H1 (cell line): ENCODE measurements at regions not wholly inside any gene's neighbourhood (a gene's known extent, or its start where the extent isn't known, plus 50 kb on each side); places are given as distances from the start of the nearest gene placed in this dataset.

Source experiments
- CTCF ChIA-PET: fragments of 300-600 bp; sonication (Branson Sonifier 250); formaldehyde crosslinking; loops from one replicate; lab custom pipeline; 2021; ENCODE audit not compliant: partially characterized antibody; lab: Charles Lee
- POLR2A ChIA-PET: fragments of 300-600 bp; sonication (Branson Sonifier 250); formaldehyde crosslinking; loops from one replicate; lab custom pipeline; 2021; ENCODE audit warnings: inconsistent platforms; ENCODE audit not compliant: partially characterized antibody; lab: Charles Lee
- DNase-seq, 2 experiments: peaks; one replicate each; pipeline versions ENCODE4 v3.0.0 to v3.0.0-alpha.2; 2010 to 2022; ENCODE audit warnings: low spot score in 2 of 2, low read depth in 1 of 2, mixed read lengths in 1 of 2
- FAIRE-seq: peaks from 2 replicates; lab custom pipeline; 2011; peaks lifted over from hg19 to GRCh38; lab: Jason Lieb, UNC
- H2AFZ ChIP-seq: 2 replicates; pipeline ENCODE4 v1.8.1; 2012; ENCODE audit warnings: low read length, inconsistent platforms
- H2AK5ac ChIP-seq: 2 replicates; pipeline ENCODE4 v1.6.1; 2013; ENCODE audit warnings: low read depth, low read length
- H2BK120ac ChIP-seq: replicated peaks from 2 replicates; pipeline ENCODE3; 2013; ENCODE audit warnings: low read depth, low read length, inconsistent platforms
- H2BK12ac ChIP-seq: 2 replicates; pipeline ENCODE4 v1.6.1; 2013; ENCODE audit warnings: low read depth, low read length
- H2BK15ac ChIP-seq: 2 replicates; pipeline ENCODE4 v1.6.1; 2013; ENCODE audit warnings: low read length
- H2BK20ac ChIP-seq: 2 replicates; pipeline ENCODE4 v1.6.1; 2013; ENCODE audit warnings: low read length
- H2BK5ac ChIP-seq: 2 replicates; pipeline ENCODE4 v1.6.1; 2013; ENCODE audit warnings: low read depth, low read length
- H3K14ac ChIP-seq: 2 replicates; pipeline ENCODE4 v1.6.1; 2013; ENCODE audit warnings: inconsistent platforms; ENCODE audit not compliant: insufficient read length
- H3K18ac ChIP-seq: 2 replicates; pipeline ENCODE4 v1.6.1; 2013; ENCODE audit warnings: low read length; ENCODE audit errors: extremely low read depth
- H3K23ac ChIP-seq: 2 replicates; pipeline ENCODE4 v1.6.1; 2013; ENCODE audit warnings: inconsistent platforms; ENCODE audit not compliant: insufficient read length
- H3K23me2 ChIP-seq: 2 replicates; pipeline ENCODE4 v1.6.1; 2013; ENCODE audit warnings: low read depth, low read length
- H3K27ac ChIP-seq: 2 replicates; pipeline ENCODE4 v1.6.1; 2011; ENCODE audit warnings: low read depth, low read length, inconsistent platforms
- H3K27me3 ChIP-seq, 4 experiments: replicated peaks in 1 of 4; 1 replicate in 1 of 4; 2 replicates in 3 of 4; pipeline versions ENCODE4 v1.6.1 to v1.8.1; 2011 to 2013; ENCODE audit warnings: low read length in 3 of 4, mild to moderate bottlenecking in 3 of 4, inconsistent platforms in 2 of 4, mixed read lengths in 2 of 4, moderate library complexity in 1 of 4; ENCODE audit not compliant: control insufficient read depth in 3 of 4, insufficient read depth in 3 of 4; ENCODE audit errors: extremely low read depth in 1 of 4
- H3K36me3 ChIP-seq, 4 experiments: 2 replicates each; pipeline versions ENCODE4 v1.6.1 to v1.8.1; 2011 to 2013; ENCODE audit warnings: mild to moderate bottlenecking in 4 of 4, low read length in 3 of 4, moderate library complexity in 2 of 4, control low read depth in 1 of 4, inconsistent platforms in 1 of 4; ENCODE audit not compliant: insufficient read depth in 4 of 4, control insufficient read depth in 2 of 4
- H3K4ac ChIP-seq: replicated peaks from 2 replicates; pipeline ENCODE3; 2013; ENCODE audit warnings: low read length, low read depth, mixed read lengths, inconsistent platforms; ENCODE audit not compliant: insufficient read length
- H3K4me1 ChIP-seq, 4 experiments: replicated peaks in 1 of 4; 1 replicate in 1 of 4; 2 replicates in 3 of 4; pipeline versions ENCODE4 v1.6.1 to v1.8.1; 2011 to 2013; ENCODE audit warnings: low read length in 3 of 4, inconsistent platforms in 2 of 4, mixed read lengths in 1 of 4; ENCODE audit not compliant: insufficient read depth in 4 of 4, control insufficient read depth in 3 of 4
- H3K4me2 ChIP-seq, 2 experiments: 2 replicates each; pipeline versions ENCODE4 v1.6.1 to v1.8.1; 2011 to 2013; ENCODE audit warnings: low read depth in 2 of 2, low read length in 2 of 2, control low read depth in 1 of 2, inconsistent platforms in 1 of 2, mild to moderate bottlenecking in 1 of 2; ENCODE audit not compliant: insufficient read depth in 1 of 2
- H3K4me3 ChIP-seq, 4 experiments: fragments of 200-600, 300-600 bp in 1 of 4; sonication (generic), shearing (Covaris generic), sonication (Bioruptor Twin) in 1 of 4; 2 replicates each; pipeline versions ENCODE4 v1.5.1 to v1.8.1; 2011 to 2016; ENCODE audit warnings: low read length in 4 of 4, low read depth in 3 of 4, control low read depth in 2 of 4, inconsistent platforms in 2 of 4, mild to moderate bottlenecking in 2 of 4, mixed read lengths in 1 of 4, moderate library complexity in 1 of 4; ENCODE audit not compliant: insufficient read depth in 2 of 4; ENCODE audit errors: extremely low read depth in 1 of 4
- H3K56ac ChIP-seq: replicated peaks from 2 replicates; pipeline ENCODE3; 2013; ENCODE audit warnings: low read depth, mild to moderate bottlenecking, mixed read lengths, low read length, inconsistent platforms; ENCODE audit not compliant: insufficient read length
- H3K79me1 ChIP-seq: 2 replicates; pipeline ENCODE4 v1.6.1; 2013; ENCODE audit warnings: low read depth, low read length, control low read depth
- H3K79me2 ChIP-seq, 2 experiments: 2 replicates each; pipeline versions ENCODE4 v1.6.1 to v1.8.1; 2012 to 2013; ENCODE audit warnings: low read length in 2 of 2, mild to moderate bottlenecking in 2 of 2, inconsistent platforms in 1 of 2; ENCODE audit not compliant: insufficient read depth in 2 of 2, control insufficient read depth in 1 of 2
- H3K9ac ChIP-seq, 4 experiments: replicated peaks in 1 of 4; 1 replicate in 1 of 4; 2 replicates in 3 of 4; pipeline versions ENCODE4 v1.6.1 to v1.8.1; 2011 to 2013; ENCODE audit warnings: low read depth in 3 of 4, low read length in 3 of 4, control low read depth in 2 of 4, mild to moderate bottlenecking in 2 of 4, moderate library complexity in 2 of 4, inconsistent platforms in 1 of 4; ENCODE audit errors: extremely low read depth in 1 of 4
- H3K9me3 ChIP-seq, 2 experiments: 2 replicates each; pipeline versions ENCODE4 v1.6.1 to v1.8.1; 2012 to 2013; ENCODE audit warnings: mild to moderate bottlenecking in 2 of 2, moderate library complexity in 2 of 2, control low read depth in 1 of 2, inconsistent platforms in 1 of 2, low read depth in 1 of 2, low read length in 1 of 2, mixed read lengths in 1 of 2; ENCODE audit not compliant: insufficient read depth in 2 of 2
- H4K20me1 ChIP-seq, 2 experiments: replicated peaks in 1 of 2; 2 replicates each; pipeline versions ENCODE3 to v1.8.1; 2011 to 2013; ENCODE audit warnings: inconsistent platforms in 2 of 2, low read length in 2 of 2, mild to moderate bottlenecking in 1 of 2; ENCODE audit not compliant: insufficient read depth in 2 of 2, control insufficient read depth in 1 of 2
- H4K5ac ChIP-seq: 2 replicates; pipeline ENCODE4 v1.6.1; 2013; ENCODE audit warnings: low read length, low read depth, mixed read lengths, inconsistent platforms; ENCODE audit not compliant: insufficient read length
- H4K8ac ChIP-seq: 2 replicates; pipeline ENCODE4 v1.8.0; 2013; ENCODE audit warnings: mild to moderate bottlenecking, moderate library complexity, low read length, inconsistent platforms; ENCODE audit not compliant: insufficient read depth; ENCODE audit errors: extremely low read depth
- H4K91ac ChIP-seq: replicated peaks from 2 replicates; pipeline ENCODE3; 2013; ENCODE audit warnings: low read length, mixed read lengths, inconsistent platforms; ENCODE audit not compliant: insufficient read length
- BRCA1 ChIP-seq: IDR thresholded peaks from 2 replicates; pipeline ENCODE4 v1.6.1; 2012; ENCODE audit warnings: low read depth, low read length, improper control_type of control experiment
- CBX8 ChIP-seq: fragments of 300-800, 300-1000 bp; sonication (generic); IDR thresholded peaks from 2 replicates; pipeline ENCODE4 v1.7.1; 2016; ENCODE audit warnings: low read depth, low read length, borderline replicate concordance
- CEBPB ChIP-seq: IDR thresholded peaks from 2 replicates; pipeline ENCODE4 v1.6.1; 2012; ENCODE audit warnings: low read depth, low read length
- EP300 ChIP-seq, 2 experiments: IDR thresholded peaks; 1 replicate in 1 of 2; 2 replicates in 1 of 2; pipeline ENCODE4 v1.6.1; 2011 to 2012; ENCODE audit warnings: low read depth in 2 of 2, low read length in 2 of 2, mild to moderate bottlenecking in 2 of 2, borderline replicate concordance in 1 of 2, inconsistent platforms in 1 of 2, moderate library complexity in 1 of 2
- FOSL1 ChIP-seq: IDR thresholded peaks from 2 replicates; pipeline ENCODE4 v1.6.1; 2011; ENCODE audit warnings: mild to moderate bottlenecking, low read depth, low read length, moderate library complexity; ENCODE audit not compliant: insufficient read depth
- HDAC6 ChIP-seq: IDR thresholded peaks from one replicate; pipeline ENCODE4 v1.7.1; 2012; ENCODE audit warnings: low read depth, mild to moderate bottlenecking, inconsistent platforms, low read length, moderate library complexity
- POLR2AphosphoS5 ChIP-seq: IDR thresholded peaks from 2 replicates; pipeline ENCODE4 v1.6.1; 2011; ENCODE audit warnings: low read depth, low read length
- SIN3A ChIP-seq, 2 experiments: IDR thresholded peaks in 1 of 2; conservative IDR thresholded peaks in 1 of 2; 2 replicates each; pipeline ENCODE4 v1.6.1; 2011 to 2012; ENCODE audit warnings: low read length in 2 of 2, improper control_type of control experiment in 1 of 2, low read depth in 1 of 2, mild to moderate bottlenecking in 1 of 2
- SIX5 ChIP-seq: IDR thresholded peaks from 2 replicates; pipeline ENCODE4 v1.6.1; 2011; ENCODE audit warnings: mild to moderate bottlenecking, low read depth, low read length
- SRF ChIP-seq: IDR thresholded peaks from 2 replicates; pipeline ENCODE4 v1.6.1; 2011; ENCODE audit warnings: mild to moderate bottlenecking, low read depth, low read length, moderate library complexity
- TAF1 ChIP-seq: IDR thresholded peaks from 2 replicates; pipeline ENCODE4 v1.6.1; 2011; ENCODE audit warnings: mild to moderate bottlenecking, low read depth, low read length
- TEAD4 ChIP-seq: IDR thresholded peaks from 2 replicates; pipeline ENCODE4 v1.6.1; 2012; ENCODE audit warnings: low read depth, low read length, inconsistent platforms, mixed read lengths
- YY1 ChIP-seq: IDR thresholded peaks from 2 replicates; pipeline ENCODE4 v1.6.1; 2011; ENCODE audit warnings: low read depth, mild to moderate bottlenecking, low read length
- WGBS, 2 experiments: shearing (Covaris generic) in 1 of 2; methylation state at CpG; one replicate each; pipeline versions ENCODE4 v1.1.6 to v1.1.7; 2013 to 2015; ENCODE audit warnings: low lambda C conversion rate in 2 of 2, mixed read lengths in 2 of 2, inconsistent platforms in 1 of 2, low coverage in 1 of 2, missing lambda C conversion rate in 1 of 2; ENCODE audit not compliant: insufficient replicate concordance in 2 of 2, insufficient coverage in 1 of 2, insufficient read length in 1 of 2; ENCODE audit errors: extremely low coverage in 1 of 2, missing lambda C conversion rate in 1 of 2; 5-methylcytosine and 5-hydroxymethylcytosine counted together
- TF ChIP-seq, protein P1 (sequence below): IDR thresholded peaks from 2 replicates; pipeline ENCODE4 v1.6.1; 2011; ENCODE audit warnings: low read depth, mild to moderate bottlenecking, low read length; ENCODE audit not compliant: insufficient read depth

DNA sequence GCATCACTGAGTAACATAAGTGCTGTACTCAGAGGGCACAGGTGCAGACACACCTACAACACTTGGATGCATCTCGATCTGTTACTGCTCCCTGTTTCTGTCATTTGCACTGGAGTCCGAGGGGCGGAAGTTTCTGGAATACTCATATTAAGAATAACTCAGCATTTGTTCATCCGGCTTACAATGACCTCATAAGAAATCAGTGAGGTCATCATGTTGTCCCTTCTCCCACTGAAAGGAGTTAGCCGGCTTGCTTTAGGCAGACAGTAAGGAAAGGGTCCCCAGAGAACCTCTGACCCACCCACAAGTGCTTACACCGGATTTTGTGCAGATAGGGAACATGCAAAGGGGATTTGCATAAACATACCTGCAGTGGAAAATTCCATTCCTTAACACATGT is 344.7 kb downstream of the HAPSTR1 start:
- H4K5ac ChIP-seq = no peak overlapping the region
- H3K18ac ChIP-seq = no peak overlapping the region
- H3K4me3 ChIP-seq = no peak overlapping the region
- no peak for DNase-seq
- ChIA-PET POLR2A (no interaction called here), CTCF (no interaction called here)
- H4K91ac ChIP-seq = no peak overlapping the region
- no peak overlapping the region for H2BK20ac ChIP-seq
- H3K14ac ChIP-seq = no peak overlapping the region
- H2BK15ac ChIP-seq = no peak overlapping the region; the same call in 1 of the 2 replicates
- H4K8ac ChIP-seq = no peak overlapping the region
- H3K79me2 ChIP-seq = no peaks in the 10 kb centered on the region
- no peak overlapping the region for H2AK5ac ChIP-seq
- no peaks in the 10 kb centered on the region for H3K79me1 ChIP-seq
- no peaks in the 10 kb centered on the region for H3K36me3 ChIP-seq
- H3K9ac ChIP-seq = no peak overlapping the region
- no peak overlapping the region for H3K23ac ChIP-seq
- no peaks in the 10 kb centered on the region for H4K20me1 ChIP-seq
- 88% methylated on average over 6 of the region's 6 CpGs; no CpG with 5 or more reads in 1 of the 2 experiments for WGBS, 2 experiments
- no peak overlapping the region for H2AFZ ChIP-seq
- H2BK12ac ChIP-seq = no peak overlapping the region
- H2BK5ac ChIP-seq = no peak overlapping the region
- H2BK120ac ChIP-seq = no peak overlapping the region
- H3K4me1 ChIP-seq = peaks cover 4 to 11% (median 6%) of the 10 kb centered on the region in 4 experiments; a peak in 5 of 7 replicates
- H3K27me3 ChIP-seq = no peaks in the 10 kb centered on the region
- H3K4ac ChIP-seq = no peak overlapping the region
- H3K9me3 ChIP-seq = no peaks in the 10 kb centered on the region
- no peak overlapping the region for H3K56ac ChIP-seq
- H3K27ac ChIP-seq = no peak overlapping the region
- no peak overlapping the region for H3K4me2 ChIP-seq
- no peaks in the 10 kb centered on the region for H3K23me2 ChIP-seq
- no peak for FAIRE-seq
- TF ChIP-seq CEBPB = no peak
- no peak for TF ChIP-seq TEAD4
- TF ChIP-seq SRF = no peak
- TF ChIP-seq YY1 = no peak
- TF ChIP-seq EP300 (IDR thresholded peaks at IDR 0.05; ENCODE audit: borderline replicate concordance in 1 of 2, low read depth in 2 of 2, low read length in 2 of 2) = no peak
- no peak for TF ChIP-seq SIX5
- TF ChIP-seq BRCA1 = no peak
- no peak for TF ChIP-seq SIN3A (conservative IDR thresholded peaks at IDR 0.05 in 1 of 2, IDR thresholded peaks at IDR 0.05 in 1 of 2; ENCODE audit: low read depth in 1 of 2, low read length in 2 of 2)
- no peak for TF ChIP-seq POLR2AphosphoS5
- TF ChIP-seq TAF1 = no peak
- no peak for TF ChIP-seq FOSL1
- TF ChIP-seq HDAC6 = no peak
- no peak for TF ChIP-seq CBX8
- TF ChIP-seq, protein P1, sequence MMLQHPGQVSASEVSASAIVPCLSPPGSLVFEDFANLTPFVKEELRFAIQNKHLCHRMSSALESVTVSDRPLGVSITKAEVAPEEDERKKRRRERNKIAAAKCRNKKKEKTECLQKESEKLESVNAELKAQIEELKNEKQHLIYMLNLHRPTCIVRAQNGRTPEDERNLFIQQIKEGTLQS = no peak
